HepG2 (cell line): ENCODE measurements at regions not wholly inside any gene's neighbourhood (a gene's known extent, or its start where the extent isn't known, plus 50 kb on each side); places are given as distances from the start of the nearest gene placed in this dataset.

ENCODE experiments used
- ATAC-seq: fragments of 200-7000 bp; cut with Tn5 transposase; 3 replicates; pipeline ENCODE4 v1.9.1; 2020; ENCODE audit warnings: mild to moderate bottlenecking, moderate library complexity
- BruUV-seq: library from RNA; stranded (reverse); fragments of 400-500 nt; replicated peaks from 2 replicates; lab custom pipeline; 2021; lab: Mats Ljungman, UMichigan
- CTCF ChIA-PET: fragments of 300-600 bp; formaldehyde crosslinking; extraction: SDS; loops from one replicate; lab custom pipeline; 2021; ENCODE audit warnings: low total read pairs, inconsistent platforms, low intra/inter-chr PET ratio; lab: Yijun Ruan, JAX
- POLR2A ChIA-PET: fragments of 350-600 bp; sonication (Branson Sonifier 250); formaldehyde crosslinking; loops from one replicate; lab custom pipeline; 2020; ENCODE audit warnings: antibody characterized with exemption, inconsistent platforms; lab: Yijun Ruan, JAX
- DNase-seq: peaks from one replicate; pipeline ENCODE4 v3.0.0-alpha.2; 2015; ENCODE audit warnings: low spot score
- FAIRE-seq: peaks from 3 replicates; lab custom pipeline; 2011; peaks lifted over from hg19 to GRCh38; lab: Jason Lieb, UNC
- H2AFZ ChIP-seq: one replicate; pipeline ENCODE4 v1.6.1; 2011; ENCODE audit warnings: low read length, inconsistent platforms
- H3K27ac ChIP-seq: fragments of 300-600 bp; 3 replicates; pipeline ENCODE4 v1.8.0; 2011; ENCODE audit warnings: mixed run types, mild to moderate bottlenecking, mixed read lengths, low read length, inconsistent platforms; ENCODE audit not compliant: insufficient read depth; ENCODE audit errors: extremely low read length
- H3K27me3 ChIP-seq, 2 experiments: fragments of 200-600 bp in 1 of 2; 2 replicates in 1 of 2; 3 replicates in 1 of 2; pipeline versions ENCODE4 v1.6.0 to v1.8.0; 2011; ENCODE audit warnings: low read length in 2 of 2, mild to moderate bottlenecking in 2 of 2, moderate library complexity in 2 of 2, inconsistent platforms in 1 of 2; ENCODE audit not compliant: insufficient read depth in 2 of 2, control insufficient read depth in 1 of 2
- H3K36me3 ChIP-seq, 2 experiments: fragments of 200-600 bp in 1 of 2; replicated peaks in 1 of 2; 2 replicates in 1 of 2; 3 replicates in 1 of 2; pipeline versions ENCODE4 v1.5.1 to v1.8.0; 2011; ENCODE audit warnings: low read length in 2 of 2, inconsistent platforms in 1 of 2; ENCODE audit not compliant: insufficient read depth in 2 of 2, control insufficient read depth in 1 of 2
- H3K4me1 ChIP-seq: 2 replicates; pipeline ENCODE4 v1.5.1; 2012; ENCODE audit warnings: low read length, inconsistent platforms; ENCODE audit not compliant: insufficient read depth
- H3K4me2 ChIP-seq: 2 replicates; pipeline ENCODE4 v1.6.0; 2011; ENCODE audit warnings: low read depth, low read length, inconsistent platforms
- H3K4me3 ChIP-seq, 3 experiments: fragments of 200-600 bp in 1 of 3; sonication (generic), shearing (Covaris generic) in 1 of 3; replicated peaks in 1 of 3; 2 replicates each; pipeline ENCODE4 v1.5.1; 2011 to 2016; ENCODE audit warnings: low read length in 3 of 3, inconsistent platforms in 2 of 3, low read depth in 2 of 3, mild to moderate bottlenecking in 2 of 3, control low read depth in 1 of 3, mixed read lengths in 1 of 3; ENCODE audit not compliant: insufficient read depth in 1 of 3
- H3K79me2 ChIP-seq: one replicate; pipeline ENCODE4 v1.6.1; 2011; ENCODE audit warnings: low read length, inconsistent platforms; ENCODE audit not compliant: insufficient read depth
- H3K9ac ChIP-seq: 2 replicates; pipeline ENCODE4 v1.6.0; 2011; ENCODE audit warnings: mild to moderate bottlenecking, low read depth, low read length, inconsistent platforms; ENCODE audit not compliant: insufficient read depth
- H3K9me3 ChIP-seq: 2 replicates; pipeline ENCODE4 v1.5.1; 2012; ENCODE audit warnings: mild to moderate bottlenecking, low read length
- H4K20me1 ChIP-seq: 2 replicates; pipeline ENCODE4 v1.6.0; 2011; ENCODE audit warnings: inconsistent platforms, mild to moderate bottlenecking, low read length, moderate library complexity; ENCODE audit not compliant: insufficient read depth
- HNRNPUL1 ChIP-seq: fragments of 200-400 bp; formaldehyde crosslinking; IDR thresholded peaks from 2 replicates; pipeline ENCODE4 v1.6.1; 2017; ENCODE audit warnings: low read depth, mild to moderate bottlenecking, low read length, moderate library complexity
- SOX5 ChIP-seq: IDR thresholded peaks from 2 replicates; pipeline ENCODE4 v1.6.1; 2016; ENCODE audit warnings: borderline replicate concordance
- TCF7 ChIP-seq: sonication (generic); IDR thresholded peaks from 2 replicates; pipeline ENCODE4 v1.6.1; 2016; ENCODE audit warnings: antibody characterized with exemption, low read depth
- TRIM24 ChIP-seq: sonication (generic); formaldehyde crosslinking; IDR thresholded peaks from 2 replicates; pipeline ENCODE4 v1.8.0; 2022; ENCODE audit warnings: mild to moderate bottlenecking, missing genetic modification reagents
- WGBS: methylation state at CpG from one replicate; pipeline ENCODE4 v1.1.6; 2017; ENCODE audit warnings: low lambda C conversion rate; 5-methylcytosine and 5-hydroxymethylcytosine counted together
- in situ Hi-C: cut with HindIII; loops from 2 replicates; pipeline ENCODE4 v1.10.0; 2017; ENCODE audit warnings: low pct_unique_long_range_greater_than_20kb; ENCODE audit not compliant: extremely low pct_ligation_motif_present
- intact Hi-C: fragments of 100-400 bp; cut with micrococcal nuclease; formaldehyde crosslinking; loops from one replicate; pipeline ENCODE4 v1.10.0; 2022; ENCODE audit not compliant: unreplicated experiment
- TF ChIP-seq, protein P1 (sequence below): IDR thresholded peaks from 2 replicates; pipeline ENCODE4 v1.6.1; 2016; ENCODE audit warnings: low read depth, missing genetic modification reagents, missing compliant biosample characterization

DNA sequence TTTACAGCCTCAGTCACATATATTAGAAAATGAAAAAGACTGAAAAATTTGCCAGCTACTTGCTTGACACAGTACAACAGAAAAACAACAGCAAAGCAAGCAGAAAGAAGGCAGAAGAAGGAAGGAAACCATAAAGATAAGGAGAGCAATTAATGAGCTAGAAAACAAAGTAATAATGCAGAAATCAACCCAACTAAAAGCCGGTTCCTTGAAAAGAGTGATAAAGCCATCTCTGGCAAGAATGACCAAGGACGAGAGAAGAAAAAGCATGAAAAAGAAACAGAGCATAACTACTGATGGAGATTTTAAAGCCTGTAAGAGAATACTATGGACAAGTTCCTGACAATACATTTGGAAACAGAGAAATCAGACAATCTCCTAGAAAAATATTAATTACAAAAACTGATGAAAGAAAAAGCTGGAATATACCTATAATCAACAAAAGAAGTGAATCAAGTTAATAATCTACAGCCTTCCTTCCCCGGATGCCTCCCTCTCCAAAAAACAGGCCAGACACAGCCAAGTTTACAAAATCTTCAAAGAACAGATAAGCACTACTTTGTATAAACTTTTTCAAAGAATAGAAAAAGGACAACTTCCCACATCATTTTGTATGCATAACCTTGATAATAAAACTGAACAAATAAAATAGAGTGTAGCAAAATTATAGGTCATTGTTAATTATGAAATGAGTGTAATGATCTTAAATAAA lies 204.0 kb downstream of the BAMBI start:
- Histone ChIP-seq H3K36me3 (no peaks in the 10 kb centered on the region), H4K20me1 (no peaks in the 10 kb centered on the region), H3K27ac (no peak overlapping the region), H3K4me2 (no peak overlapping the region; the same call in 1 of the 2 replicates), H2AFZ (no peak overlapping the region), H3K9me3 (no peaks in the 10 kb centered on the region), H3K4me1 (peaks cover 59% of the 10 kb centered on the region)
- WGBS = 25% methylated on average over 3 of the region's 3 CpGs
- BruUV-seq = no TSS peak
- ATAC-seq (no peak), FAIRE-seq (peak; percentile 18), DNase-seq (no peak)
- ChIA-PET CTCF (no interaction called here), POLR2A (no interaction called here)
- TF ChIP-seq HNRNPUL1 (peak; percentile 83; the same call in 1 of the 2 replicates), SOX5 (CRISPR knock-in tag) (peak; percentile 16; the same call in 1 of the 2 replicates), TCF7 (peak; percentile 39), TRIM24 (CRISPR knock-in tag) (no peak)
- TF ChIP-seq, protein P1, sequence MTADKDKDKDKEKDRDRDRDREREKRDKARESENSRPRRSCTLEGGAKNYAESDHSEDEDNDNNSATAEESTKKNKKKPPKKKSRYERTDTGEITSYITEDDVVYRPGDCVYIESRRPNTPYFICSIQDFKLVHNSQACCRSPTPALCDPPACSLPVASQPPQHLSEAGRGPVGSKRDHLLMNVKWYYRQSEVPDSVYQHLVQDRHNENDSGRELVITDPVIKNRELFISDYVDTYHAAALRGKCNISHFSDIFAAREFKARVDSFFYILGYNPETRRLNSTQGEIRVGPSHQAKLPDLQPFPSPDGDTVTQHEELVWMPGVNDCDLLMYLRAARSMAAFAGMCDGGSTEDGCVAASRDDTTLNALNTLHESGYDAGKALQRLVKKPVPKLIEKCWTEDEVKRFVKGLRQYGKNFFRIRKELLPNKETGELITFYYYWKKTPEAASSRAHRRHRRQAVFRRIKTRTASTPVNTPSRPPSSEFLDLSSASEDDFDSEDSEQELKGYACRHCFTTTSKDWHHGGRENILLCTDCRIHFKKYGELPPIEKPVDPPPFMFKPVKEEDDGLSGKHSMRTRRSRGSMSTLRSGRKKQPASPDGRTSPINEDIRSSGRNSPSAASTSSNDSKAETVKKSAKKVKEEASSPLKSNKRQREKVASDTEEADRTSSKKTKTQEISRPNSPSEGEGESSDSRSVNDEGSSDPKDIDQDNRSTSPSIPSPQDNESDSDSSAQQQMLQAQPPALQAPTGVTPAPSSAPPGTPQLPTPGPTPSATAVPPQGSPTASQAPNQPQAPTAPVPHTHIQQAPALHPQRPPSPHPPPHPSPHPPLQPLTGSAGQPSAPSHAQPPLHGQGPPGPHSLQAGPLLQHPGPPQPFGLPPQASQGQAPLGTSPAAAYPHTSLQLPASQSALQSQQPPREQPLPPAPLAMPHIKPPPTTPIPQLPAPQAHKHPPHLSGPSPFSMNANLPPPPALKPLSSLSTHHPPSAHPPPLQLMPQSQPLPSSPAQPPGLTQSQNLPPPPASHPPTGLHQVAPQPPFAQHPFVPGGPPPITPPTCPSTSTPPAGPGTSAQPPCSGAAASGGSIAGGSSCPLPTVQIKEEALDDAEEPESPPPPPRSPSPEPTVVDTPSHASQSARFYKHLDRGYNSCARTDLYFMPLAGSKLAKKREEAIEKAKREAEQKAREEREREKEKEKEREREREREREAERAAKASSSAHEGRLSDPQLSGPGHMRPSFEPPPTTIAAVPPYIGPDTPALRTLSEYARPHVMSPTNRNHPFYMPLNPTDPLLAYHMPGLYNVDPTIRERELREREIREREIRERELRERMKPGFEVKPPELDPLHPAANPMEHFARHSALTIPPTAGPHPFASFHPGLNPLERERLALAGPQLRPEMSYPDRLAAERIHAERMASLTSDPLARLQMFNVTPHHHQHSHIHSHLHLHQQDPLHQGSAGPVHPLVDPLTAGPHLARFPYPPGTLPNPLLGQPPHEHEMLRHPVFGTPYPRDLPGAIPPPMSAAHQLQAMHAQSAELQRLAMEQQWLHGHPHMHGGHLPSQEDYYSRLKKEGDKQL (CRISPR knock-in tag) = peak; percentile 25; the same call in 1 of the 2 replicates
- TF ChIP-seq, all 625 proteins: peak for 4
- H3K4me3 ChIP-seq = no peak overlapping the region
- in situ Hi-C loops = no loop called here
- intact Hi-C loops = no loop called here
- peaks cover 0 to 14% of the 10 kb centered on the region in 2 experiments; a peak in 2 of 5 replicates for H3K27me3 ChIP-seq
- H3K9ac ChIP-seq = no peak overlapping the region
- H3K79me2 ChIP-seq = no peaks in the 10 kb centered on the region
